ENCODE measurements at regions not wholly inside any gene's neighbourhood (a gene's known extent, or its start where the extent isn't known, plus 50 kb on each side); places are given as distances from the start of the nearest gene placed in this dataset.

- Histone ChIP-seq H3K27me3 (ENCODE audit: low read length) (no peaks in the 10 kb centered on the region), H2AFZ (ENCODE audit: low read depth, low read length, severe bottlenecking) (no peak overlapping the region), H3K9me2 (replicated peaks; ENCODE audit: insufficient read depth, low read length) (no peaks in the 10 kb centered on the region), H3K79me2 (ENCODE audit: insufficient read depth, low read length) (no peaks in the 10 kb centered on the region), H3K4me3 (ENCODE audit: insufficient read depth, low read length, poor library complexity, severe bottlenecking) (no peak overlapping the region), H4K20me1 (ENCODE audit: low read depth, low read length) (no peaks in the 10 kb centered on the region), H3K4me2 (ENCODE audit: low read depth, low read length, poor library complexity, severe bottlenecking) (no peak overlapping the region), H3K27ac (ENCODE audit: low read depth, low read length) (no peak overlapping the region), H3K9me3 (ENCODE audit: insufficient read depth, low read length) (no peaks in the 10 kb centered on the region), H3K9ac (ENCODE audit: low read length) (no peak overlapping the region), H3K36me3 (ENCODE audit: low read length) (no peaks in the 10 kb centered on the region), H3F3A (ENCODE audit: insufficient read depth) (no peaks in the 10 kb centered on the region)
- TF ChIP-seq EZH2phosphoT487 (conservative IDR thresholded peaks at IDR 0.05; ENCODE audit: low read length) (no peak), CTCF (IDR thresholded peaks at IDR 0.05; ENCODE audit: insufficient read depth, low read length, poor library complexity, severe bottlenecking) (no peak)
Measured at GRCh38 chr9:90271707-90272106, 370.9 kb downstream of the DIRAS2 start.

- no peak overlapping the region for H3K9ac ChIP-seq (ENCODE audit: low read length)
- H3K9me3 ChIP-seq (ENCODE audit: insufficient read depth, low read length): no peaks in the 10 kb centered on the region
- TF ChIP-seq EZH2phosphoT487 (conservative IDR thresholded peaks at IDR 0.05; ENCODE audit: low read length): no peak
- no peak for TF ChIP-seq CTCF (IDR thresholded peaks at IDR 0.05; ENCODE audit: insufficient read depth, low read length, poor library complexity, severe bottlenecking)
- H4K20me1 ChIP-seq (ENCODE audit: low read depth, low read length): no peaks in the 10 kb centered on the region
- no peaks in the 10 kb centered on the region for H3K27me3 ChIP-seq (ENCODE audit: low read length)
- H3K79me2 ChIP-seq (ENCODE audit: insufficient read depth, low read length): no peaks in the 10 kb centered on the region
- H3F3A ChIP-seq (ENCODE audit: insufficient read depth): no peaks in the 10 kb centered on the region
- H3K36me3 ChIP-seq (ENCODE audit: low read length): no peaks in the 10 kb centered on the region
- no peak overlapping the region for H3K4me3 ChIP-seq (ENCODE audit: insufficient read depth, low read length, poor library complexity, severe bottlenecking)
- no peak overlapping the region for H2AFZ ChIP-seq (ENCODE audit: low read depth, low read length, severe bottlenecking)
- H3K4me2 ChIP-seq (ENCODE audit: low read depth, low read length, poor library complexity, severe bottlenecking): no peak overlapping the region
- H3K9me2 ChIP-seq (replicated peaks; ENCODE audit: insufficient read depth, low read length): no peaks in the 10 kb centered on the region
- H3K27ac ChIP-seq (ENCODE audit: low read depth, low read length): no peak overlapping the region
Measured at GRCh38 chr9:90274725-90275124, 367.9 kb downstream of the DIRAS2 start.

GRCh38 chr9:90285946-90286345 is 356.7 kb downstream of the DIRAS2 start:
- Histone ChIP-seq H3K9me3 (ENCODE audit: insufficient read depth, low read length) (no peaks in the 10 kb centered on the region), H3K9ac (ENCODE audit: low read length) (no peak overlapping the region), H3F3A (ENCODE audit: insufficient read depth) (no peaks in the 10 kb centered on the region), H3K4me3 (ENCODE audit: insufficient read depth, low read length, poor library complexity, severe bottlenecking) (no peak overlapping the region), H3K27ac (ENCODE audit: low read depth, low read length) (no peak overlapping the region), H3K36me3 (ENCODE audit: low read length) (no peaks in the 10 kb centered on the region), H3K9me2 (replicated peaks; ENCODE audit: insufficient read depth, low read length) (no peaks in the 10 kb centered on the region), H3K4me2 (ENCODE audit: low read depth, low read length, poor library complexity, severe bottlenecking) (no peak overlapping the region), H3K79me2 (ENCODE audit: insufficient read depth, low read length) (no peaks in the 10 kb centered on the region), H4K20me1 (ENCODE audit: low read depth, low read length) (no peaks in the 10 kb centered on the region), H3K27me3 (ENCODE audit: low read length) (no peaks in the 10 kb centered on the region), H2AFZ (ENCODE audit: low read depth, low read length, severe bottlenecking) (no peak overlapping the region)
- TF ChIP-seq CTCF (IDR thresholded peaks at IDR 0.05; ENCODE audit: insufficient read depth, low read length, poor library complexity, severe bottlenecking): no peak
- TF ChIP-seq EZH2phosphoT487 (conservative IDR thresholded peaks at IDR 0.05; ENCODE audit: low read length): no peak

Data from SU-DHL-6 (cell line).